Sigmoid colon (tissue), 4 donors: ENCODE measurements at regions not wholly inside any gene's neighbourhood (a gene's known extent, or its start where the extent isn't known, plus 50 kb on each side); places are given as distances from the start of the nearest gene placed in this dataset.

Experiments
- CTCF ChIP-seq, 4 experiments: fragments of 450-650 bp in 3 of 4; fragments of 200-600 bp in 1 of 4; IDR thresholded peaks; one replicate each; pipeline ENCODE4 v1.5.1; 2016 to 2019; ENCODE audit warnings: antibody characterized with exemption in 4 of 4, mild to moderate bottlenecking in 3 of 4, moderate library complexity in 2 of 4
- EP300 ChIP-seq, 4 donors: sonication (generic); formaldehyde crosslinking; IDR thresholded peaks; one replicate each; pipeline ENCODE4 v1.6.1; 2017; ENCODE audit warnings: antibody characterized with exemption in 4 of 4
- POLR2A ChIP-seq, 2 donors: fragments of 450-650 bp; IDR thresholded peaks; one replicate each; pipeline ENCODE4 v1.6.1; 2016; ENCODE audit warnings: antibody characterized with exemption in 2 of 2, mild to moderate bottlenecking in 2 of 2, moderate library complexity in 2 of 2
- POLR2AphosphoS5 ChIP-seq, 4 donors: sonication (generic); formaldehyde crosslinking; IDR thresholded peaks; one replicate each; pipeline ENCODE4 v1.6.1; 2017; ENCODE audit warnings: antibody characterized with exemption in 4 of 4

GRCh38 chr1:157199421-157199755, 61.2 kb upstream of the ETV3 start:
- no peak for TF ChIP-seq POLR2A (IDR thresholded peaks at IDR 0.05)
- no peak for TF ChIP-seq CTCF (IDR thresholded peaks at IDR 0.05)
- no peak for TF ChIP-seq POLR2AphosphoS5 (IDR thresholded peaks at IDR 0.05)
- no peak for TF ChIP-seq EP300 (IDR thresholded peaks at IDR 0.05)
